ENCODE measurements at regions not wholly inside any gene's neighbourhood (a gene's known extent, or its start where the extent isn't known, plus 50 kb on each side); places are given as distances from the start of the nearest gene placed in this dataset.
A peak's percentile ranks its signal among the peaks of the same experiment; 100 is the strongest.

DNA sequence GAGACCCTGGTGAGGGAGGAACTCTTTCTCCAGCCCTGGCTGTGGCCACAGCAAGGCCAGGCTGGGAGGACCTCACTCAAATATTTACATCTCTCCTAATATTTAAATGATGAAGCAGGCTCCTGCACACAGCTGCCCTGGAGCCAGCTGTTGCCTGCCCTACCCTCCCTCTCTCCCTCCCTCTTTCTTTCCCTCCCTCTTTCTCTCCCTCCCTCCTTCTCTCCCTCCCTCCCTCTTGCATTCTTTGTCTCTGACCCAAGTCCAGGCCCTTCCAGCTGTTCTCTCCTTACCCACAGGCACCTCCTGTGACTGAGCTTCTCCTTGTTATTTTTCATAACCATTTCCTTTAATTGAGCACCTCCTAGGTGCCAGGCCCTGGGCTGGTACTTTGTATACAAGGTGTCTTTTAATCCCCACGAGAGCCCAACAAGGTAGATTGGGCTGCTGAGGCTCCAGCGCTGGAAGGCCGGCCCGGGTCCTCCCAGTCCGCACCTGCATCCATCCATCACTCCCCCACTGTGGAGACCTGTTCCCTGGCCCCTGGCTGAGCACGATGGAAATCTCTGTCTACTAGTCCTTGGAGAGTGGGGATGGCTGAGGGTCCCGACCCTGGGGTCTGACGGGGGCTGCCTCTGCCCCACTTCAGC, 242.3 kb downstream of the SEC14L1 start (continued):
- TF ChIP-seq, protein P1, sequence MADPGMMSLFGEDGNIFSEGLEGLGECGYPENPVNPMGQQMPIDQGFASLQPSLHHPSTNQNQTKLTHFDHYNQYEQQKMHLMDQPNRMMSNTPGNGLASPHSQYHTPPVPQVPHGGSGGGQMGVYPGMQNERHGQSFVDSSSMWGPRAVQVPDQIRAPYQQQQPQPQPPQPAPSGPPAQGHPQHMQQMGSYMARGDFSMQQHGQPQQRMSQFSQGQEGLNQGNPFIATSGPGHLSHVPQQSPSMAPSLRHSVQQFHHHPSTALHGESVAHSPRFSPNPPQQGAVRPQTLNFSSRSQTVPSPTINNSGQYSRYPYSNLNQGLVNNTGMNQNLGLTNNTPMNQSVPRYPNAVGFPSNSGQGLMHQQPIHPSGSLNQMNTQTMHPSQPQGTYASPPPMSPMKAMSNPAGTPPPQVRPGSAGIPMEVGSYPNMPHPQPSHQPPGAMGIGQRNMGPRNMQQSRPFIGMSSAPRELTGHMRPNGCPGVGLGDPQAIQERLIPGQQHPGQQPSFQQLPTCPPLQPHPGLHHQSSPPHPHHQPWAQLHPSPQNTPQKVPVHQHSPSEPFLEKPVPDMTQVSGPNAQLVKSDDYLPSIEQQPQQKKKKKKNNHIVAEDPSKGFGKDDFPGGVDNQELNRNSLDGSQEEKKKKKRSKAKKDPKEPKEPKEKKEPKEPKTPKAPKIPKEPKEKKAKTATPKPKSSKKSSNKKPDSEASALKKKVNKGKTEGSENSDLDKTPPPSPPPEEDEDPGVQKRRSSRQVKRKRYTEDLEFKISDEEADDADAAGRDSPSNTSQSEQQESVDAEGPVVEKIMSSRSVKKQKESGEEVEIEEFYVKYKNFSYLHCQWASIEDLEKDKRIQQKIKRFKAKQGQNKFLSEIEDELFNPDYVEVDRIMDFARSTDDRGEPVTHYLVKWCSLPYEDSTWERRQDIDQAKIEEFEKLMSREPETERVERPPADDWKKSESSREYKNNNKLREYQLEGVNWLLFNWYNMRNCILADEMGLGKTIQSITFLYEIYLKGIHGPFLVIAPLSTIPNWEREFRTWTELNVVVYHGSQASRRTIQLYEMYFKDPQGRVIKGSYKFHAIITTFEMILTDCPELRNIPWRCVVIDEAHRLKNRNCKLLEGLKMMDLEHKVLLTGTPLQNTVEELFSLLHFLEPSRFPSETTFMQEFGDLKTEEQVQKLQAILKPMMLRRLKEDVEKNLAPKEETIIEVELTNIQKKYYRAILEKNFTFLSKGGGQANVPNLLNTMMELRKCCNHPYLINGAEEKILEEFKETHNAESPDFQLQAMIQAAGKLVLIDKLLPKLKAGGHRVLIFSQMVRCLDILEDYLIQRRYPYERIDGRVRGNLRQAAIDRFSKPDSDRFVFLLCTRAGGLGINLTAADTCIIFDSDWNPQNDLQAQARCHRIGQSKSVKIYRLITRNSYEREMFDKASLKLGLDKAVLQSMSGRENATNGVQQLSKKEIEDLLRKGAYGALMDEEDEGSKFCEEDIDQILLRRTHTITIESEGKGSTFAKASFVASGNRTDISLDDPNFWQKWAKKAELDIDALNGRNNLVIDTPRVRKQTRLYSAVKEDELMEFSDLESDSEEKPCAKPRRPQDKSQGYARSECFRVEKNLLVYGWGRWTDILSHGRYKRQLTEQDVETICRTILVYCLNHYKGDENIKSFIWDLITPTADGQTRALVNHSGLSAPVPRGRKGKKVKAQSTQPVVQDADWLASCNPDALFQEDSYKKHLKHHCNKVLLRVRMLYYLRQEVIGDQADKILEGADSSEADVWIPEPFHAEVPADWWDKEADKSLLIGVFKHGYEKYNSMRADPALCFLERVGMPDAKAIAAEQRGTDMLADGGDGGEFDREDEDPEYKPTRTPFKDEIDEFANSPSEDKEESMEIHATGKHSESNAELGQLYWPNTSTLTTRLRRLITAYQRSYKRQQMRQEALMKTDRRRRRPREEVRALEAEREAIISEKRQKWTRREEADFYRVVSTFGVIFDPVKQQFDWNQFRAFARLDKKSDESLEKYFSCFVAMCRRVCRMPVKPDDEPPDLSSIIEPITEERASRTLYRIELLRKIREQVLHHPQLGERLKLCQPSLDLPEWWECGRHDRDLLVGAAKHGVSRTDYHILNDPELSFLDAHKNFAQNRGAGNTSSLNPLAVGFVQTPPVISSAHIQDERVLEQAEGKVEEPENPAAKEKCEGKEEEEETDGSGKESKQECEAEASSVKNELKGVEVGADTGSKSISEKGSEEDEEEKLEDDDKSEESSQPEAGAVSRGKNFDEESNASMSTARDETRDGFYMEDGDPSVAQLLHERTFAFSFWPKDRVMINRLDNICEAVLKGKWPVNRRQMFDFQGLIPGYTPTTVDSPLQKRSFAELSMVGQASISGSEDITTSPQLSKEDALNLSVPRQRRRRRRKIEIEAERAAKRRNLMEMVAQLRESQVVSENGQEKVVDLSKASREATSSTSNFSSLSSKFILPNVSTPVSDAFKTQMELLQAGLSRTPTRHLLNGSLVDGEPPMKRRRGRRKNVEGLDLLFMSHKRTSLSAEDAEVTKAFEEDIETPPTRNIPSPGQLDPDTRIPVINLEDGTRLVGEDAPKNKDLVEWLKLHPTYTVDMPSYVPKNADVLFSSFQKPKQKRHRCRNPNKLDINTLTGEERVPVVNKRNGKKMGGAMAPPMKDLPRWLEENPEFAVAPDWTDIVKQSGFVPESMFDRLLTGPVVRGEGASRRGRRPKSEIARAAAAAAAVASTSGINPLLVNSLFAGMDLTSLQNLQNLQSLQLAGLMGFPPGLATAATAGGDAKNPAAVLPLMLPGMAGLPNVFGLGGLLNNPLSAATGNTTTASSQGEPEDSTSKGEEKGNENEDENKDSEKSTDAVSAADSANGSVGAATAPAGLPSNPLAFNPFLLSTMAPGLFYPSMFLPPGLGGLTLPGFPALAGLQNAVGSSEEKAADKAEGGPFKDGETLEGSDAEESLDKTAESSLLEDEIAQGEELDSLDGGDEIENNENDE (IDR thresholded peaks at IDR 0.05; ENCODE audit: insufficient replicate concordance, low read length): no peak
- TF ChIP-seq HDAC2 (IDR thresholded peaks at IDR 0.05; ENCODE audit: borderline replicate concordance in 1 of 2, low read depth in 2 of 2, low read length in 2 of 2) (no peak), TAF7 (optimal IDR thresholded peaks at IDR 0.05; ENCODE audit: borderline replicate concordance, low read depth, low read length) (no peak), MAX (IDR thresholded peaks at IDR 0.05) (no peak), EP300 (IDR thresholded peaks at IDR 0.05; ENCODE audit: borderline replicate concordance in 1 of 2, low read depth in 2 of 2, low read length in 2 of 2) (no peak), SRF (IDR thresholded peaks at IDR 0.05; ENCODE audit: low read depth, low read length) (no peak), CHD2 (IDR thresholded peaks at IDR 0.05; ENCODE audit: low read length) (no peak), KDM1A (IDR thresholded peaks at IDR 0.05; ENCODE audit: borderline replicate concordance, low read length) (peak; percentile 50; the same call in 1 of the 2 replicates), HDAC6 (IDR thresholded peaks at IDR 0.05; ENCODE audit: low read depth, low read length) (no peak)
